Iris pigment epithelial cell (primary cell): ENCODE measurements at regions not wholly inside any gene's neighbourhood (a gene's known extent, or its start where the extent isn't known, plus 50 kb on each side); places are given as distances from the start of the nearest gene placed in this dataset.
"Not testable (repeated sequence)": the region's sequence is repeated elsewhere in the genome, so short reads cannot be mapped to it uniquely, and the experiment has no call there.

ENCODE experiments used
- DNase-seq: peaks from one replicate; pipeline ENCODE4 v3.0.0-alpha.2; 2011; ENCODE audit warnings: low read depth

GRCh38 chr3:191518861-191519260 lies 57.9 kb downstream of the PYDC2 start:
- DNase-seq: no peak

GRCh38 chr3:191521055-191521454 lies 60.1 kb downstream of the PYDC2 start:
- DNase-seq: no peak

- no peak for DNase-seq
Observed at GRCh38 chr3:191523148-191523547, 62.2 kb downstream of the PYDC2 start.

GRCh38 chr3:191528589-191528988 lies 67.6 kb downstream of the PYDC2 start:
- DNase-seq: no peak

- DNase-seq: no peak
Observed at GRCh38 chr3:191529992-191530391, 69.0 kb downstream of the PYDC2 start.

- DNase-seq: no peak
Observed at GRCh38 chr3:191531434-191531972, 70.5 kb downstream of the PYDC2 start.

GRCh38 chr3:191543018-191543417 lies 82.1 kb downstream of the PYDC2 start:
- DNase-seq: no peak

- no peak for DNase-seq
Observed at GRCh38 chr3:191543897-191544296, 82.9 kb downstream of the PYDC2 start.

- DNase-seq: no peak
Observed at GRCh38 chr3:191549357-191549756, 88.4 kb downstream of the PYDC2 start.

- DNase-seq: no peak
Observed at GRCh38 chr3:191555037-191555436, 94.1 kb downstream of the PYDC2 start.

- DNase-seq: no peak
Observed at GRCh38 chr3:191557322-191557721, 96.4 kb downstream of the PYDC2 start.

- no peak for DNase-seq
Observed at GRCh38 chr3:191563722-191564121, 102.8 kb downstream of the PYDC2 start.

- DNase-seq: peak; percentile 6
Observed at GRCh38 chr3:191566469-191566868, 105.5 kb downstream of the PYDC2 start.

- no peak for DNase-seq
Observed at GRCh38 chr3:191568206-191568605, 107.2 kb downstream of the PYDC2 start.

GRCh38 chr3:191592105-191592504 lies 131.1 kb downstream of the PYDC2 start:
- DNase-seq: no peak

- no peak for DNase-seq
Observed at GRCh38 chr3:191593486-191593885, 132.5 kb downstream of the PYDC2 start.

- not testable (repeated sequence) for DNase-seq
Observed at GRCh38 chr3:191615511-191615910, 154.5 kb downstream of the PYDC2 start.

- no peak for DNase-seq
Observed at GRCh38 chr3:191624299-191624698, 163.3 kb downstream of the PYDC2 start.

- no peak for DNase-seq
Observed at GRCh38 chr3:191627064-191627463, 166.1 kb downstream of the PYDC2 start.

GRCh38 chr3:191628571-191628970 lies 167.6 kb downstream of the PYDC2 start:
- no peak for DNase-seq

GRCh38 chr3:191631496-191631895 lies 170.5 kb downstream of the PYDC2 start:
- no peak for DNase-seq

GRCh38 chr3:191634902-191635301 lies 173.9 kb downstream of the PYDC2 start:
- no peak for DNase-seq

GRCh38 chr3:191637611-191638010 lies 176.6 kb downstream of the PYDC2 start:
- no peak for DNase-seq

GRCh38 chr3:191641789-191642188 lies 180.8 kb downstream of the PYDC2 start:
- no peak for DNase-seq

- no peak for DNase-seq
Observed at GRCh38 chr3:191644291-191644690, 183.3 kb downstream of the PYDC2 start.
